GM12891 (cell line): ENCODE measurements at regions not wholly inside any gene's neighbourhood (a gene's known extent, or its start where the extent isn't known, plus 50 kb on each side); places are given as distances from the start of the nearest gene placed in this dataset.

Experiments
- DNase-seq: peaks from one replicate; pipeline ENCODE4 v3.0.0; 2011; ENCODE audit warnings: low spot score; ENCODE audit not compliant: insufficient read length
- FAIRE-seq: peaks from 2 replicates; lab custom pipeline; 2011; peaks lifted over from hg19 to GRCh38; lab: Jason Lieb, UNC
- PAX5 ChIP-seq: IDR thresholded peaks from 2 replicates; pipeline ENCODE4 v1.6.1; 2011; ENCODE audit warnings: low read length, moderate library complexity, mild to moderate bottlenecking; ENCODE audit not compliant: insufficient read depth, severe bottlenecking
- POLR2A ChIP-seq: IDR thresholded peaks from 2 replicates; pipeline ENCODE4 v1.6.1; 2011; ENCODE audit warnings: low read depth, low read length, control low read depth
- POLR2AphosphoS5 ChIP-seq: IDR thresholded peaks from 2 replicates; pipeline ENCODE4 v1.6.1; 2011; ENCODE audit warnings: low read depth, low read length, control low read depth
- POU2F2 ChIP-seq: IDR thresholded peaks from 2 replicates; pipeline ENCODE4 v1.6.1; 2011; ENCODE audit warnings: low read depth, mild to moderate bottlenecking, control low read depth, low read length, moderate library complexity
- SPI1 ChIP-seq: IDR thresholded peaks from 2 replicates; pipeline ENCODE4 v1.6.1; 2011; ENCODE audit warnings: low read depth, low read length, control low read depth
- TAF1 ChIP-seq: IDR thresholded peaks from 2 replicates; pipeline ENCODE4 v1.6.1; 2011; ENCODE audit warnings: low read depth, low read length, control low read depth

DNA sequence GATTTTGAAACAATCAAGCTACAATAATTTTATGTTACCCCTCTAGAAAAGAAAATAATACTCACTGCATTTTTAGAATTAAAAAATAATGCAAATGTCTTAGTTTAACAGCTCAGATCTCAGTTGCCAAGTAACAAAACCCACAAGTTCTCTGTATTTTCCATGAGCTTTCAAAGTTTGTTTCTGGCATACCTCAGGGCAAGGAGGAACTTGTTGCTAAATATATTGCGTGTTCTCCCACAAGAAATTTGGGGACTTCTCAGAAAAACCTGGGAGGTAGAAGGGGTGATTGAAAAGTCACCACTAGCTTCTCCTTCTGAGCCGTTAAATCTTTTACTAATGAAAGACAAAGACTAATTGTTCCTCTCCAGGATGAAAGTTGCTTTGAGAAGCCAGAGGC is 236.8 kb upstream of the MARCKS start:
- FAIRE-seq, result no peak
- no peak for DNase-seq
- TF ChIP-seq POLR2A, result no peak
- no peak for TF ChIP-seq POU2F2
- no peak for TF ChIP-seq TAF1
- TF ChIP-seq SPI1, result no peak
- TF ChIP-seq PAX5, result no peak
- TF ChIP-seq POLR2AphosphoS5, result no peak

DNA sequence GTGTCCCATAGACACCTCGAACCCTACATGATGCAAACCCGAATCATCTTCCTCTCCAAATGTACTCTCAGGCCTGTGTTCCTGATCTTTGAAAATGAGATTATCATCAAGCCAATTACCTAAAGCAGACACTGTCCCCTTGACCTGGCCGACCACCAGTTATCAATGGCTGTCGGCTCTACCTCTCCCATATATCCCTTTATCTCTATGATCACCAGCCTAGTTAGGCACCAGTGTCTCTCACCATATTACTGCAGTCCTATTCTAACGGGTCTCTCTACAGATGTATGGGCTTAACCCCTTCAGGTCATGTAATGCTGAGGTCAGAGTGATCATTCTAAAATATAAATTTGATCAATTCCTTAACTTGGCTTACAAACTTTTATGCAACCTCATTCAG is 234.9 kb upstream of the MARCKS start:
- TF ChIP-seq TAF1, result no peak
- TF ChIP-seq POU2F2, result no peak
- no peak for TF ChIP-seq POLR2AphosphoS5
- TF ChIP-seq PAX5, result no peak
- no peak for TF ChIP-seq POLR2A
- TF ChIP-seq SPI1, result no peak
- DNase-seq, result no peak
- peak; percentile 35 for FAIRE-seq

DNA sequence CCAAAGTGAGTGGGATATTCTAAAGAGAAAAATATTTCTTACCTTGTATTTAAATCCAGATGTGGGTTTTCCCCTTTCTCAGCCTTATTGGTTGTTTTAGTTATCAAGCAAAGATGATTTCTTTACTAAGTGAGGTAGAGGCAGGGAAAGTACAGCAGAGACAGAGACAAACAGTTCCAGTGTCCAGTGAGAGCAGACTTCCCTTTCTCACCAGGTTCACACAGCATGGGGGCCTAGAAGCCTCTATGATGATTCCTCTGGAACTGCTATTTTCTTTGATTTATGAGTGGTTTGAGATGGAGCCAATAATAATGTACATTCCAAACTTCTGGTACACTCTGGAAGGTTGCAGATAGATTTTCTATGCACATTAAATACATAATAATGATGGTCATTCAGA is 234.0 kb upstream of the MARCKS start:
- DNase-seq, result no peak
- no peak for FAIRE-seq
- TF ChIP-seq POLR2AphosphoS5 (no peak), SPI1 (peak; percentile 44)

DNA sequence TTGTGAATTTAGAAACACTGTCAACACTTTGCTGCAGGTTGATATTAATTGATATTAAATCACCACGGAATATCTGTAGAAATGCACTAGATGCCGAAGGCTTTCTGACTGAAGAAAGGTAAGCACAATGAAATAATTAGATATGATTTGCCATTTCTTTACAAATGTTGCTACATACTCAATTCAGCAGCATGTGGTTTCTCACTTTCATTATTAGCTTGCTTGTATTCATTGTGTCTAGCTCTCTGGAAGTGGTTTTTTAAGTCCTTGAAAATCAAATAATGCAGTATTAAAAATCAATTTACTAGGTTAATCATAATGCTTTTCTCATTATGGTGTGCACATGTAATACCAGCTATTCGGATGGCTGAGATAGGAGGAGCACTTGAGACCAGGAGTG is 231.3 kb upstream of the MARCKS start:
- FAIRE-seq, result peak; percentile 92

DNA sequence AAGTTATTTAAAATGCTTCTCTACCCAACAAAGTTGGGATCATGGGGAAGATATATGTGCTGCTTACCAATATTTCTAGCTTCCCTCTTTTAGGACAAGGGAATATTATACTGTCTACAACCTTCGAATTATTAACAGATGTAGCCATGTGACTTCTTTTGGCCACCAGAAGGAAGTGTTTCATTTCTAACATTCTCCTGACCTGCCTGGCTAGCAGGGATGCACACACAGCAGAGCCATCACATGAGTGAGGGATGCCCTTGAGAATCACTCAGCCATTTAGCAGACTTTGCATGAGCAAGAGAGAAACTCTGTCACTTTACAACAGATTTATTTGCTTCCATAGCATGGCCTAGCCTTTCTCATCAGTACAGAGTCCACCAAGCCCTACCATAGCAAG is 230.7 kb upstream of the MARCKS start:
- FAIRE-seq, result peak; percentile 98
- TF ChIP-seq SPI1 (0 out of 2 replicates have a peak, but pooled peaks have one; percentile 18), POLR2AphosphoS5 (no peak), PAX5 (no peak), TAF1 (no peak), POLR2A (peak; percentile 19; the same call in 1 of the 2 replicates), POU2F2 (no peak)

More for the DNA sequence above, 231.3 kb upstream of the MARCKS start:
- no peak for DNase-seq
- TF ChIP-seq POLR2A (no peak), PAX5 (no peak), SPI1 (no peak), POLR2AphosphoS5 (no peak), POU2F2 (no peak)

DNA sequence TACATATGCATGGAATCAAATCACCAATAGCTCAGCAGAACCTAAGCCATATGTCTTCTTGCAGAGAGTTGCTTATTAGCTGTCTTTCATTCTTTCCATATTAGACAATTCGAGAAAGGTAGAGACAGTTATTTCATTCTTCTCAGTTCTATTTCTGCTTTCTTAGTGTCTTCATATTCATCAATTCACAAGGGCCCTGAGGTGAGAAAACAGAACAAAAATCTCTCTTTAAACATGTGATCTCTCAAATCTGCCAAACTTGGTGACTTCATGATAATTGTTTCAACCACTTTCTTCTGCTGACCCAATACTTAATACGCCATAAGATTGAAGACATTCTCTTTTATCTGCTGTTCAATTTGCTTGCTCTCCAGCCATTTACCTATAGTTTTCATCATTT is 229.7 kb upstream of the MARCKS start:
- peak; percentile 75 for FAIRE-seq
- peak; percentile 34 for TF ChIP-seq SPI1
- TF ChIP-seq POLR2A, result no peak
- DNase-seq, result no peak

More for the DNA sequence above, 230.7 kb upstream of the MARCKS start:
- DNase-seq, result no peak

DNA sequence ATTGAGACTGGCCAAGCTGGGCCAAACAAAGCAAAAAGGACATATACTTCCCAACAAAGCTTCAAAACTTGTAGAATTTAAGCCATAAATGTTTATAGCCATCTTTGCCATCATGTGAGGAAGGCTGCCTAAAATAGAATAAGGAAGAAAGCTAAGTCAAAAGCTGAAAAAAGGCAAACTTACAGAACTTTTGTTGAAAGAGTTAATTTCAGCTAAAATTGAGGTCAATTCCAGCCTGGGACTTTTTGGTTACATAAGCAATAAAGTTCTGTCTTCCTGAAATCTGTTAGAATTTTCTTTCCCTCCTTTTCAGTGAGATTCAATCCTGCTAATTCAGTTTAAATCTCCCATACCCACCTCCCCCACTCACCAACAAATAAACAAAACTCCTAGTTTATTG is 227.9 kb upstream of the MARCKS start:
- no peak for TF ChIP-seq POLR2AphosphoS5
- TF ChIP-seq TAF1, result no peak
- no peak for TF ChIP-seq POU2F2
- no peak for TF ChIP-seq PAX5
- no peak for TF ChIP-seq POLR2A
- DNase-seq (no peak), FAIRE-seq (peak; percentile 28)

DNA sequence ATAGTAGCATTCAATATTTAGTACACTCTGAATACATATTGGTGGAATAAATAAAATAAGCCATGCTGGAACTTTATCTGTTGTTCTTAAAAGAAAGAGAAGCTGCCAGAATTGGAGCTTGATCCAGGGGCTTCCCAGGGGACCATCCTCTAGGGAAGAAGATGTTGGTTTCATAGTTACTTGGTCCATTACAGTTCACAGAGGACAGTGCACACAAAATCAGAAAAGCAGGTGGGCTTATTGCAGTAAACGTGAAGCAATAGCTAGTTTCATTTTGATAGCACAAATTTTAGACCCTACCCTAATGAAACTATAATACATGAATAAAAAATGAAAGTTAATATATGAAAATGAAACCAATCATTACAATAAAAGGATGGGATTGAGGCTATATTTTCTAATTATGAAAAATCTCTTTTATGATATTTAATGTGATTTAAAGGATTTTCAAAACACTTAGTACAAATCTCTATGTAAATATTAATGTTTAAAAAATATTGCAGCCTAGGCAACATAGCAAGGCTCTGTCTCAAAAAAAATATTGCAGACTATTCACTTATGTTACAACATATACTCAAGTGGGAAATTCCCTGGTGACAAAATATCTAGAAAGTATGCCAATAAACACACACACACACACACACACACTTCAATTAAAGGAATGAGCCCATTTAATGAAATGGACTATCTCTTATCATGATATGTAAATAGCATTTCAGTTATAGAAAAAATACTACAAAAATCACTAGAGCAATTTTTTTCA is 227.0 kb upstream of the MARCKS start:
- TF ChIP-seq POLR2AphosphoS5, result no peak
- no peak for TF ChIP-seq SPI1
- no peak for TF ChIP-seq POU2F2
- TF ChIP-seq PAX5, result no peak
- TF ChIP-seq TAF1, result no peak
- TF ChIP-seq POLR2A, result no peak
- FAIRE-seq (no peak), DNase-seq (no peak)

DNA sequence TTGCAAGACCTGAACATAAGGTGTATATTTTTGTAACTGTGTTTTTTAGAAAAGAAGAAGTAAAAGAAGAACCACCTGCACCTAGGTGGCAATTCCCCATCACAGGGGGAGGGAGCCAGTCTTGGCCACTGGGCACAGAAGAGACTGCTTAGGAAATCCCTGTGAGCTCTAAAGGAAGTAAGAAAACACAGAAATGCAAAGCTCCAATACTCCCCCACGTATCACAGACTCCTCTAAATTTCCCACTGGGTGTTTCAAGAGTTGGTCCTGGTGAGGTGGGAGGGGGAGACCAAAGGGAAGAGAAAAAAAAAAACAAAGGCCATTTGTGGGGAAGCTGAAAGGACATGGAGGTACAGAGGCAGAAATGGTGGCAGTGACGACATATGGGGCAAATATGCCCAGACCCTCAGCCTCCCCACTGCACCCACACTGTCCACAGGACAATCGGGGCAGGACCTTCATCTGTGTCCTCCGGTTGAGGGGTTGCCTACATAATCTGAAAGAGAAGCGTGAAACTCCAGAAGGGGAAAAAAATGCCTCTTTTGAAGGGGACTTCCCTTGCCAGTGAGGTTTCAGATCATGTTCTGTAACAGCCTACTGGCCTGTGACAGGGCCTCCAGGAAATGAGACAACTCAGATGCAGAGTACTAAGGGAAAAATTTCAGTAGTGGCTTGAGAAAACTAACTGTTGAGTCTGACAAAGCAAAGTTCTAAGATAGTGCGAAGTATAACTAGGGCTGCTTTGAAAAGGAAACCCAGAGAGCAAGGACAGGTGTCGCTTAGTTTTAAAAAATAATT is 226.2 kb upstream of the MARCKS start:
- FAIRE-seq (peak; percentile 97), DNase-seq (no peak)
- TF ChIP-seq PAX5, result peak; percentile 71
- TF ChIP-seq TAF1, result no peak; the same call in 1 of the 2 replicates
- peak; percentile 79 for TF ChIP-seq SPI1
- TF ChIP-seq POLR2A, result peak; percentile 52
- TF ChIP-seq POU2F2, result peak; percentile 63; the same call in 1 of the 2 replicates
- TF ChIP-seq POLR2AphosphoS5, result peak; percentile 87

DNA sequence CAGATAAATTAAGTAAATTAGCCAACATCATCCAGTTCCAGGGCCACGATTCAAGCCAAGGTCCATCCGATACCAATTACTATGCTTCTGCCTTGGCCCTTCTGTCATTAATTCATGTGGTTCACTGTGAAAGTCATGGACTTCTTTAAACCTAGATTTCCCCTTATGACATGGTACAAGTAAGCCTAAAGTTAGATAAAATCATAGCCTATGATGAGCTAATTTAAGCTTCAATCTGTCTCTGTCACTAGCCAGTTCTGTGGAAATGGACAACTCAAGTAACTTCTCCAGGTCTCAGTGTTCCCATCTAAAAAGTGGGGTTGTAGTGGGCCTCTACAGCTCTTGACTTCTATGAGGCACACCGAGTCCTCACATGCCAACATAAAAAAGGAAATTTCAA is 225.5 kb upstream of the MARCKS start:
- DNase-seq, result no peak
- FAIRE-seq, result no peak
- TF ChIP-seq SPI1 (no peak), POLR2AphosphoS5 (no peak; the same call in 1 of the 2 replicates), POLR2A (no peak), PAX5 (no peak), POU2F2 (no peak), TAF1 (no peak)
